GM12892 (cell line): ENCODE measurements at regions not wholly inside any gene's neighbourhood (a gene's known extent, or its start where the extent isn't known, plus 50 kb on each side); places are given as distances from the start of the nearest gene placed in this dataset.

ENCODE experiments used
- DNase-seq: peaks from one replicate; pipeline ENCODE4 v3.0.0; 2011; ENCODE audit not compliant: insufficient read length
- FAIRE-seq: peaks from 2 replicates; lab custom pipeline; 2011; peaks lifted over from hg19 to GRCh38; lab: Jason Lieb, UNC
- POLR2A ChIP-seq: IDR thresholded peaks from 2 replicates; pipeline ENCODE4 v1.6.1; 2011; ENCODE audit warnings: low read depth, low read length, control low read depth
- POLR2AphosphoS5 ChIP-seq: IDR thresholded peaks from 2 replicates; pipeline ENCODE4 v1.6.1; 2011; ENCODE audit warnings: low read depth, low read length, control low read depth
- TAF1 ChIP-seq: IDR thresholded peaks from 2 replicates; pipeline ENCODE4 v1.6.1; 2011; ENCODE audit warnings: low read depth, mild to moderate bottlenecking, control low read depth, low read length, borderline replicate concordance

- no peak for TF ChIP-seq POLR2A
- FAIRE-seq (no peak), DNase-seq (no peak)
These were observed 836.5 kb upstream of the HTR2C start for GRCh38 chrX:113747274-113747973.

- DNase-seq (no peak), FAIRE-seq (no peak)
- TF ChIP-seq POLR2A (no peak), POLR2AphosphoS5 (no peak), TAF1 (no peak)
These were observed 840.8 kb upstream of the HTR2C start for GRCh38 chrX:113743069-113743468.

DNA sequence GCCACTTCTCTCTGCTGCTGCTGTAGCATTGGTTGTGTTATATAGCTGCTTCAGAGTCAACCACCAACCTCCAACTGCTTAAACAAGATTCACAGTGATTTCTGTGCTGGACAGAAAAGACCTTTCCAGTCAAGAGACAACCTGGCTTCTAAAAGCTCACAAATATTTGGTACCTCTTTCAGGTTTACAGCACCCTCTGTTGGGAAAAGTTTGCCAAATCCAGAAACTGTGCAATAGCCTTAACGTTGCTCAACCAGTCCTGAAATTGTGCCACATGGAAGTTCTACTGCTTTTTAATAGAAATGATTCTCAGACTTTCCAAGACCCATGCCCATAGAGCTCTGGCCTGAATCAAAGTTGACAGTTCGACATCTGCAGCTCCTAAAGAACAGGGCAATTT is 842.1 kb upstream of the HTR2C start:
- TF ChIP-seq POLR2A (no peak), POLR2AphosphoS5 (no peak), TAF1 (no peak)
- no peak for DNase-seq
- FAIRE-seq, result no peak

DNA sequence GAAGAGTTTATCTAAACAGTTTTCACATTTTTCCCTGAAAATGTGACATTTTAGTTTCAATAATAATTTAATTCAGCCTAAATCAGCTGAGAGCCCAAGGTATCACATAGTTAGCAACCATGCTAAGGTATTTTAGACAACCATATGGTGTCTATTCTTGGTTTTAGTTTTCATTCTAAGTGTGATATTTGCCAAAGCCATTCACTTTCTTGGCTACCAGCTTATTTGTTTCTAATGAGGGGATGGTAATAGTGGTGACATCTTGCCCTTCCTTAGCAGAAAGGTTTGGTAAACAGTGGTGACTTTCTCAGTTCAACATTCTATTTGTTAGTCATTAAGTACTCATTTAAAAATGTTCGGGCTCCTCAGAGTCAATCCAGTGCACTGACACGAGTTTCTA is 854.9 kb upstream of the HTR2C start:
- no peak for FAIRE-seq
- DNase-seq, result no peak
- no peak for TF ChIP-seq TAF1
- TF ChIP-seq POLR2A, result no peak
- TF ChIP-seq POLR2AphosphoS5, result no peak

DNA sequence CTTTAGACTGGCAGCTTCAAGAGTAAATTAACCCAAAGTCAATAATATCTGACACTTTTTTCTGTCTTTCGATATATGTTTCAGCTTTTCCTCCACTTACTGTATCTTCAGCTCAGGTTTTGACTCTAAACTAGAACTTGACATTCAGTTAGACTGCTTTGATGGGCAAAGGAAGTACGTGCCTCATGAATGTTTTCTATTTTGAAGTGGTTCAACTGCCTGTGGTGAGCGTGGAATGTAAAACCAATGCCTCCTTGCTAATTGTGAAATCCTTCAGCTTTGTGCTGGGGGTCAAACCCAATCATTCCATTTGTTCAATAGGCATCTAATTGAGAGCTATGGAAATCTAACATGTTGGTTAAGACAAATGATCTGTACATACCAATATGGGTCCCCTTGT is 857.0 kb upstream of the HTR2C start:
- no peak for TF ChIP-seq POLR2AphosphoS5
- no peak for TF ChIP-seq TAF1
- FAIRE-seq (no peak), DNase-seq (no peak)

DNA sequence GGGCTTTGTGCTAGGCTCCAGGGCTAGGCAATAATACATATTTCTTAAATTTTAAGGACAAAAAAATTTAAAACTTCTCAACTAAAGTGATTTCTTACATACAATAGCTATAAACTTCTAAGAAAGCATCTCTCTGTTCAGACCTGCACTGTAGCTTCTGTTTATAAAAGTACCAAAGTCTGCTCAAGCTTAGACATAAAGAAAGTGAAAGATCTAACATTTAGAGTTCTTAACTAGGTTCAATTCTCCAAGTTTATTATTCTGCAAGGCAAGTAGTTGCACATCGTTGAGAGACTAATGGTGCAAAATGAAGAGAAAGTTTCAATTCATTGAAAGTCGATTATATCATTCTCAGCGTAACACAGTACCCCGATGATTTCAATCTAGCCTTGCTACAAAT is 857.4 kb upstream of the HTR2C start:
- no peak for TF ChIP-seq POLR2AphosphoS5
- no peak for TF ChIP-seq TAF1
- TF ChIP-seq POLR2A, result no peak
- DNase-seq, result no peak
- no peak for FAIRE-seq

DNA sequence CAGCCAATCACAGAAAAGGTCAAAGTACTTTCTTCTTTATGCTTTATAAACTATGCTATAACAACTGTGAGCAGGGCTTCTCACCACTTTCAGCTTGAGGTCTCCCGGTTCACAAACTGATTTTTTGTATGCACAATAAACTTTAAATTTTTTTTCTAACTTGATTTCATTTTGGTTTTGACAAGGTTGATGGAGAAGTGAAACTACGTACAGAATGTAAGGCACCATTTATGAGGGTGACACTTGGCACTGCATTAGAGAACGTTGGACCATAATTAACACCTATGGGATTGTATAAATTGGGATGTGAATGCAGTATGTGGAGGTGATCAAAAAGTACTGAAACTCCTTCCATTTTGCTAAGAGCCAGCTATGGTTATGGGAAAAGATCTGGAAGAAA is 857.9 kb upstream of the HTR2C start:
- DNase-seq (no peak), FAIRE-seq (no peak)
- TF ChIP-seq TAF1, result no peak
- TF ChIP-seq POLR2AphosphoS5, result no peak
- no peak for TF ChIP-seq POLR2A

GRCh38 chrX:113699939-113700338 is 859.3 kb upstream of the AMOT start:
- no peak for DNase-seq
- TF ChIP-seq POLR2AphosphoS5, result no peak
- no peak for TF ChIP-seq POLR2A
- TF ChIP-seq TAF1, result no peak
- FAIRE-seq, result no peak

GRCh38 chrX:113675278-113675677 is 834.6 kb upstream of the AMOT start:
- FAIRE-seq, result no peak
- TF ChIP-seq POLR2A (no peak), POLR2AphosphoS5 (no peak), TAF1 (no peak)
- no peak for DNase-seq

GRCh38 chrX:113651306-113651705 is 810.7 kb upstream of the AMOT start:
- no peak for FAIRE-seq
- DNase-seq, result no peak

DNA sequence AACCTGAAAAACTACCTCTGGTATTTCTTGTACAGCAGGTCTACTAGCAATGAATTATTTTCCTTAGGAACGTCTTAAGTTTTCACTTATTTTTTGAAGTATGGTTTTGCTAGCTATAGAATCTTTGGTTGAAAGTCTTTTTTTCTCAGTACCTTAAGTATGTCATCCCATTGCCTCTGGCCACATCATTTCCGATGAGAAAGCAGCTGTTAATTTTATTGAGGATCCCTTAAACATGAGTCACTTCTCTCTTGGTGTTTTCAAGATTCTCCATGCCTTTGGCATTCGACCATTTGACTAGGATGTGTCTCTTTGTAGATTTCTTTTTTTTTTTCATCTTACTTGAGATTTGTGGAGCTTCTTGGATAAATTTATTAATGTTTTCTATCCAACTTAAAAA is 803.8 kb upstream of the AMOT start:
- TF ChIP-seq TAF1 (no peak), POLR2AphosphoS5 (no peak), POLR2A (no peak)
- no peak for FAIRE-seq
- no peak for DNase-seq

More at GRCh38 chrX:113651306-113651705, 810.7 kb upstream of the AMOT start:
- TF ChIP-seq TAF1, result no peak
- no peak for TF ChIP-seq POLR2A
- no peak for TF ChIP-seq POLR2AphosphoS5

DNA sequence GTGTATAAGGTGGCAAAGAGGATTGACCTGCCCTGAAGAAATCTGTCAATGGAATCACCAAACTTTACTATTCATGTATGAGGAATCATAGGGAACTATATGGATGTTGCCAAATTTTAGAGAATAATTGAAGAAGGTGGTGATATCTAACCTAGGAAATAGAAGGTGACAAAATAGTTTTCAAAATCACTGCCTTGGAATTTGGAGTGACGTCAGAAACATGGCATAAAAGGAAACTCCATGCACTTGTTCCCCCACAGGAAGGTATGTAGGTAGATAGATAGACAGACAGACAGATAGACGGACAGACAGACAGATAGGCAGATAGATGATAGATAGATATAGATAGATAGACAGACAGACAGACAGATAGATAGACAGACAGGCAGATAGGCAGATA is 793.9 kb upstream of the AMOT start:
- no peak for TF ChIP-seq POLR2A
- no peak for TF ChIP-seq POLR2AphosphoS5
- TF ChIP-seq TAF1, result no peak
- DNase-seq (no peak), FAIRE-seq (no peak)

- TF ChIP-seq POLR2A (no peak), TAF1 (no peak), POLR2AphosphoS5 (no peak)
- no peak for DNase-seq
- FAIRE-seq, result no peak
These were observed 788.7 kb upstream of the AMOT start for GRCh38 chrX:113629326-113629725.
